ENCODE measurements at regions not wholly inside any gene's neighbourhood (a gene's known extent, or its start where the extent isn't known, plus 50 kb on each side); places are given as distances from the start of the nearest gene placed in this dataset.

- no peak for TF ChIP-seq CTCF (IDR thresholded peaks at IDR 0.05; ENCODE audit: insufficient read depth, low read depth, low read length)
- DNase-seq (ENCODE audit: low read depth): no peak
Measured at GRCh38 chr5:158278216-158278925, 419.4 kb upstream of the CLINT1 start.

GRCh38 chr5:158277276-158277675 lies 418.3 kb upstream of the CLINT1 start:
- no peak for TF ChIP-seq CTCF (IDR thresholded peaks at IDR 0.05; ENCODE audit: insufficient read depth, low read depth, low read length)
- H3K4me3 ChIP-seq (ENCODE audit: low read depth, low read length): no peak overlapping the region
- no peak for DNase-seq (ENCODE audit: low read depth)

More at GRCh38 chr5:158278216-158278925, 419.4 kb upstream of the CLINT1 start:
- no peak overlapping the region for H3K4me3 ChIP-seq (ENCODE audit: low read depth, low read length)

GRCh38 chr5:158276692-158277091 lies 417.7 kb upstream of the CLINT1 start:
- no peak overlapping the region for H3K4me3 ChIP-seq (ENCODE audit: low read depth, low read length)
- no peak for DNase-seq (ENCODE audit: low read depth)
- TF ChIP-seq CTCF (IDR thresholded peaks at IDR 0.05; ENCODE audit: insufficient read depth, low read depth, low read length): no peak

GRCh38 chr5:158275511-158275910 lies 416.6 kb upstream of the CLINT1 start:
- H3K4me3 ChIP-seq (ENCODE audit: low read depth, low read length): no peak overlapping the region
- no peak for TF ChIP-seq CTCF (IDR thresholded peaks at IDR 0.05; ENCODE audit: insufficient read depth, low read depth, low read length)
- DNase-seq (ENCODE audit: low read depth): no peak

- TF ChIP-seq CTCF (IDR thresholded peaks at IDR 0.05; ENCODE audit: insufficient read depth, low read depth, low read length): no peak
- no peak for DNase-seq (ENCODE audit: low read depth)
- no peak overlapping the region for H3K4me3 ChIP-seq (ENCODE audit: low read depth, low read length)
Measured at GRCh38 chr5:158273035-158273434, 414.1 kb upstream of the CLINT1 start.

- no peak overlapping the region for H3K4me3 ChIP-seq (ENCODE audit: low read depth, low read length)
- no peak for DNase-seq (ENCODE audit: low read depth)
- no peak for TF ChIP-seq CTCF (IDR thresholded peaks at IDR 0.05; ENCODE audit: insufficient read depth, low read depth, low read length)
Measured at GRCh38 chr5:158272409-158272808, 413.5 kb upstream of the CLINT1 start.
